HG02763 (cell line): ENCODE measurements at regions not wholly inside any gene's neighbourhood (a gene's known extent, or its start where the extent isn't known, plus 50 kb on each side); places are given as distances from the start of the nearest gene placed in this dataset.
"Not testable (repeated sequence)": the region's sequence is repeated elsewhere in the genome, so short reads cannot be mapped to it uniquely, and the experiment has no call there.

Experiments
- ATAC-seq: cut with Tn5 transposase; IDR thresholded peaks from one replicate; pipeline ENCODE4 v1.9.1; 2021; ENCODE audit warnings: mild to moderate bottlenecking, moderate library complexity; ENCODE audit not compliant: unreplicated experiment

DNA sequence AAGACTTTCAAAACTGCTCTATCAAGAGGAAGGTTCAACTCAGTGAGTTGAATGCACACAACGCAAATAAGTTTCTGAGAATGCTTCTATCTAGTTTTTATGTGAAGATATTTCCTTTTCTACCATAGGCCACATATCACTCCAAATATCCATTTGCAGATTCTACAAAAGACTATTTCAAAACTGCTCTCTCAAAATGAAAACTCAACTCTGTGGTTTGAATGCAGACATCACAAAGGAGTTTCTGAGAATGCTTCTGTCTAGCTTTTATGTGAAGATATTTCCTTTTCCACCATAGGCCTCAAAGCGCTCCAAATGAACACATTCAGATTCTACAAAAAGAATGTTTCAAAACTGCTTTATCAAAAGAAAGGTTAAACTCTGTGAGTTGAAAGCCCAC, 1093.1 kb upstream of the DEFB115 start:
- not testable (repeated sequence) for ATAC-seq

DNA sequence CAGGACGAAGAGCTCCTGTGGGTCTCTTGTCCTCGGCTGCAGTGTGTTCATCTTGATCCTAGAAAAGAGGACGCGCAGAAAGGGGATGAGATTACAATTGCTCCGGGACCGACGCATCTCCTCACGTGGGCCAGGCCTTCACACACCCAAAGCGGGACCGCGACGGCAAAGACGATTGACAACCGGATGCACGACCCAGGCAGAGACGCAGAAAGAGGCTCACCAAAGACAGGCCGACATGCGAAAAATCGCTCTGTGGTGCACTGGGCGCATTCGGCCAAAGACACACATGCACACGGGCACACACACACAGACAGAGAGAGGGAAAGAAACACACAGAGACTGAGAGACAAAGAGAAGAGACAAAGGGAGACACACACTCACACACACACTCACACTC, 1089.9 kb upstream of the DEFB115 start:
- ATAC-seq: no peak

DNA sequence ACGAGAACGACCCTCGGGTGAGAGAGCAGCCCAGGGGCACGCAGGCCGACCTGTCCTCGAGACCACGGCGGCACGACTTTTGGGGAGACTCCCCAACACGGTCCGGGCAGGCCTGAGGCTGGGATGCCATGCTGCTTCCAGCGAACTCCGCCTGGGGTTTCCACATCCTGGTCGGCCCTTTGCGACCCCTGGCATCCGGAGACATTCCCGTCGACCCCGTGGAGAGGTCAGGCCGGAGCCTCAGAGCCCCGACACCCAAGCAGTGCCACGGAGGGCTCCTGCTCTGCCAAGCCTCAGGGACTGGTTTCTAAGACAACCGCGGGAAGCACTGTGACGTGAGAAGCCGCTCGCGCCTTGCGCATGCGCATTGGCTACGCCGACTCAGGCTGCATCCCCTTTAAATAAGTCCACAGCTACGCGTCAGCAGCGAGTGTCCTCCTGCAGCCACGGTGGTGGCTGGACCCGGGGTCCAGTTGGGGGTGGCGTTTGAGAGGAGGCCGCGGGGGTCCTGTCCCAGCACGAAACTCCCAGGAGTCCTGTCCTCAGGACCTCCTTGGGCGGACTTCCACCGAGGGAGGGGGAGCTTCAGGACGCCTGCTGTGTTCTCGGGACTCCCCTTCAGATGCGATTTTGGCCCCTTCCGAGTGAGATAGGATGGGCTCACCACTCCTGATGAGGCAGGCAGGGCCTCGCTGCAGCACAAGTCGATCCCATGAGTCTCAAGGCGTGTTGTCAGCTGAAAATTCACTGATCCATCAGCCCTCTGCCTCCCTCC, 1089.3 kb upstream of the DEFB115 start:
- ATAC-seq: no peak

DNA sequence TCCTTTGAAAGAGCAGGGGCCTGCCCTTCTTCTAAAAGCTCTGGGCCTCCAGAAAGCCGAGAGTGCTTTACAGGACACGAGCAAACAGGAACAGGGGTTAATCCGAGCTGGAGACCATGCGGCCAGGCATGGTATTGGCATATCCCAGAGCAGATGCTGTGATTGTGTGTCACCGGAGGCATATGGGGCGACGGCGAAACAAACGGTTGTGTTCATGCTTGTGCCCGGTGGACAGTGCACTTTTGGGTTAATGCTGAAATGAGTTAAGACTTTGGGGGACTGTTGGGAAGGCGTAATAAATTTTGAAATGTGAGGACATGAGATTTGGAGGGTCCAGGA, 1088.7 kb upstream of the DEFB115 start:
- ATAC-seq: no peak

DNA sequence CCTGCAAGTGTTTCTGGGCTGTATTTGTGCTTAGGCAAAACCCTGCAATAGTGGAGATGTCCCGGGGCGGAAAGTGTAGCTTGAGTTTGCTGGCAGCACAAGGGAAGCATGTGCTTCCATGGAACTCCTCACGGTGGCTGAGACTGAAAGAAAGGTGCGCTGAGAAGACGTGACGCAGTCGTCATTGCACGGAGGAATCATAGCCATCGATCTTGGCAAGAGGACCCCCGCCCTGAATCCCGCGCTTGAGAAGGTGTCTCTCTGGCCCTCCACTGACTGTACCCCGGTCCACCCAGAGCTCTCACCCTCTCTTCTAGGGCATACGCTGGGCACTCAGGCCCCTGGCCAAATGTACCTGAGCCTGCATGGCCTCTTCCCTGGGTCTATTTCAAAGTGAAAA, 1081.8 kb upstream of the DEFB115 start:
- no peak for ATAC-seq

DNA sequence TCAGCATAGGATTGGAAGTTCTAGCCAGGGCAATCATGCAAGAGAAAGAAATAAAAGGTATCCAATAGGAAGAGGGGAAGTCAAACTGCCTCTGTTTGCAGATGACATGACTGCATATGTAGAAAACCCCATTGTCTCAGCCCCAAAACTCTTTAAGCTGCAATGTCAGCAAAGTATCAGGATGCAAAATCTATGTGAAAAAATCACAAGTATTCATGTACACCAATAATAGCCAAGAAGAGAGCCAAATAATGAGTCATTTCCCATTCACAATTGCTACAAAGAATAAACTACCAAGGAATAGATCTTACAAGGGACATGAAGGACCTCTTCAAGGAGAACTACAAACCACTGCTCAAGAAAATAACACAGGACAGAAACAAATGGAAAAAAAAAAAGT, 1074.3 kb upstream of the DEFB115 start:
- ATAC-seq: not testable (repeated sequence)

DNA sequence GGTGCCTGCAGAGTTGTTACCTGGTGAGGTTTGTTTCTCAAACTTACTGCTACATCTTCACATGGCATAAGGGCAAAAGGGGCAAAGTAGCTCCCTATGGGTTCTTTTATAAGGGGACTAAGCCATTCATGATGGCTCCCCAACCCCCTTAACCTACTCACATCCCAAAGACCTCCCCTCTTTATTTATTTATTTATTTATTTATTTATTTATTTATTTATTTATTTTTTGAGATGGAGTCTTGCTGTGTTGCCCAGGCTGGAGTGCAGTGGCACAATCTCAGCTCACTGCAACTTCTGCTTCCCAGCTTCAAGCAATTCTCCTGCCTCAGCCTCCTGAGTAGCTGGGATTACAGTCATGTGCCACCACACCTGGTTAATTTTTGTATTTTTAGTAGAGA, 1065.7 kb upstream of the DEFB115 start:
- not testable (repeated sequence) for ATAC-seq

DNA sequence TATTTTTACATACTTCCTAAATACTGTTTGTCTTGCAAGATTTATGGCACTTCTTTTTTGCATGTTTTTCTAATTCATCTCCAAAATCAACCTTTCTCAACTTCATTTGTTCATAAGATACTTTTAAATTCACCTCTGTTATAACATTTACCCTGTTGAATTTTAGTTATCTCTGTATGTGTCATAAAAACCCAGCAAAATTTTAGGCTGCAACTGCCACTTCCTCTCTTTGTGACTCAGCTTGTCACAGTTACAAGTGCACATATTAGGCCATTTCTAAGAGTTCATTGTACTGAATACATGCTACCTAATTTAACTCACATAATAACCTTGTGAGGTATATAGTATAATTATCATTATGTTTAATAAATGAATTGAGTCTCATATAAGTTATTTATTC, 1023.0 kb upstream of the DEFB115 start:
- ATAC-seq: not testable (repeated sequence)

DNA sequence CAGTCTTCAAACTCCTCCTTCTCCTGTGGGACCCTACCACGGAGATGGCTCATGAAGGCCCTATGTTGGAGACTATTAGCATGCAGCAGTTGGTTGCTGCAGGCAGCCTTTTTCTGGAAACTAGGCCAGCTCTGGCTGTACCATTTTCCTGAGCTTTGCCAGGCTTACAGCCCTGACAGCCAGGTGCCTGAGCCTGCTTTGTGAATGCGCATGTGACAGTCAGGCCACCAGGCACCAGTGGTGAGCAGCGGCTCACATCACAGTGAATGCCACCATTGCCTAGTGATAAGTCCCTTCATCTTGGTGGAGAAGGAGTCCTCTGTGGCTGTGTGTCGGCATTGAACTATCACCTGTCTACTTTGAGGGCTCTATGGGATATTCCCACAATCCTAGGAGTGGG, 982.4 kb upstream of the DEFB115 start:
- not testable (repeated sequence) for ATAC-seq

DNA sequence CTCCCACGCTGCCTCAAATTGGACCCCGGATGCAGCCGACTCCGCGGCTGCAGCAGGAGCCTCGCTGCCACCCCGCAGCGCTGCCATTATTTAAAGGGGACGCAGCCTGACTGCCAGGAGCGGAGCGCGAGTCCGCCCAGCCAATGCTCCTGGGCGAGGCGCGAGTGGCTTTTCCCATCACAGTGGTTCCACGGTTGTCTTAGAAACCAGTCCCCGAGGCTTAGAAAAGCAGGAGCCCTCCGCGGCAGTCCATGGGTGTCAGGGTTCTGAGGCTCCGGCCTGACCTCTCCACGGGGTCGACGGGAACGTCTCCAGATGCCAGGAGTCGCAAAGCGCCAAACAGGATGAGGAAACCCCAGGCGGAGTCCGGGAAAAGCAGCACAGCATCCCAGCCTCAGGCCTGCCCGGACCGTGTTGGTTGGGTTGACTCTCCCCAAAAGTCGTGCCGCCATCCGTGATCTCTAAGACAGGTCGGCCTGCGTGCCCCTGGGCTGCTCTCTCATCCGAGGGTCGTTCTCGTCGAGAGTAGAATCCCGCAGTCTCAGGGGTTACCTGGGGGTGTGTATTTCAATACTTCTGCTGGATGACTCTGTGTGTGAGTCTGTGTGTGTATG, 975.8 kb upstream of the DEFB115 start:
- ATAC-seq: no peak

DNA sequence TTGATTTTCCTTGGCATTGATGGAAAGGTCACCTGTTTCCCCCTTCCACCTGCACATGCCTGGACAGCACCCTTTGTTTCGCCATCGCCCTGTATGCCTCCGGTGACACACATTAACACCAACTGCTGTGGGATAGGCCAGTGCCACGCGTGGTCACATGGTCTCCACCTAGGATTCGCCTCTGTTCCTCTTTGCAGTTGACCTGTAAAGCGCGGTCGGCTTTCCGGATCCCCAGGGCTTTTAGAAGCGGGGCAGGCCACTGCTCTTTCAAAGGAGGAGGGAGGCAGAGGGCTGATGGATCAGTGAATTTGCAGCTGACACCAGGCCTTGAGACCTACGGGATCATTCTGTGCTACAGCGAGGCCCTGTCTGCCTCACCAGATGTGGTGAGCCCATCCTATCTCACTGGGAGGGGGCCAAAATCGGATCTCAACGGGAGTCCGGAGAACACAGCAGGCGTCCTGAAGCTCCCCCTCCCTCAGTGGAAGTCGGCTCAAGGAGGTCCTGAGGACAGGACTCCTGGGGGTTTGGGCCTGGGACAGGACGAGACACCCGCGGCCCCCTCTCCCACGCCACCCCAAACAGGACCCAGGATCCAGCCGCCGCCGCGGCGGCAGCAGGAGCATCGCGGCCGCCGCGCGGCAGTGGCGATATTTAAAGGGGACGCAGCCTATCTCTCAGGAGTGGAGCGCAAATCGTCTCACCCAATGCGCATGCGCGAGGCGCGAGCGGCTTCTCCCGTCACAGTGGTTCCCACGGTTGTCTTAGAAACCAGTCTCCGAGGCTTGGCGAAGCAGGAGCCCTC, 973.8 kb upstream of the DEFB115 start:
- ATAC-seq: not testable (repeated sequence)

DNA sequence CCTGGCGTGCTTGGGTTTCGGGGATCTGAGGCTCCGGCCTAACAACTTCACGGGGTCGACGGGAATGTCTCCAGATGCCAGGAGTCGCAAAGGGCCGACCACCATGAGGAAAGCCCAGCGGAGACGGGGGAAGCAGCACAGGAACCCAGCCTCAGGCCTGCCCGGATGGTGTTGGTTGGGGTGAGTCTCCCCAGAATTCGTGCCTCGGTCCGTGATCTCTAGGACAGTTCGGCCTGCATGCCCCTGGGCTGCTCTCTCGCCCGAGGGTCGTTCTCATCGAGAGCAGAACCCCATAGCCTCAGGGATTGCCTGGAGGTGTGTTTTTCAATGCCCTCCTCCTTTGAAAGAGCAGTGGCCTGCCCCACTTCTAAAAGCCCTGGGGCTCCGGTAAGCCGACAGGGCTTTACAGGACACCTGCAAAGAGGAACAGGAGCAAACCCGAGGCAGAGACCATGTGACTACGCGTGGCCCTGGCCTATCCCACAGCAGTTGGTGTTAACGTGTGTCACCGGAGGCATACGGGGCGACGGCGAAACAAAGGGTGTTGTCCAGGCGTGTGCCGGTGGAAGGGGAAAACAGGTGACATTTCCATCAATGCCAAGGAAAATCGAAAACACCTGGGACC, 973.1 kb upstream of the DEFB115 start:
- no peak for ATAC-seq

DNA sequence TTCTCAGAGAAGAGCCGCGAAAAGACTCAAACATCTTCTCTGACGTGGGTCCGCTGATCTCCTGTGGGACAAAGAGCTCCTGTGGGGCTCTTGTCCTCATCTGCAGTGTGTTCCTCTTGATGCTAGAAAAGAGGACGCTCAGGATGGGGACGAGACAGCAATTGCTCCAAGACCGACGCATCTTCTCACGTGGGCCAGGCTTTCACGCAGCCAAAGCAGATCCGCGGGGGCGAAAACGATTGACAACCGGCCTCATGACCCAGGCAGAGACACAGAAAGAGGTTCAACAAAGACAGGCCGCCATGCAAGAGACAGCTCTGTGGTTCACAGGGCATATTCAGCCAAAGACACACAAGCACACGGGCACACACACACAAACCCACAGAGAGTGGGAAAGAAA, 971.8 kb upstream of the DEFB115 start:
- ATAC-seq: no peak

DNA sequence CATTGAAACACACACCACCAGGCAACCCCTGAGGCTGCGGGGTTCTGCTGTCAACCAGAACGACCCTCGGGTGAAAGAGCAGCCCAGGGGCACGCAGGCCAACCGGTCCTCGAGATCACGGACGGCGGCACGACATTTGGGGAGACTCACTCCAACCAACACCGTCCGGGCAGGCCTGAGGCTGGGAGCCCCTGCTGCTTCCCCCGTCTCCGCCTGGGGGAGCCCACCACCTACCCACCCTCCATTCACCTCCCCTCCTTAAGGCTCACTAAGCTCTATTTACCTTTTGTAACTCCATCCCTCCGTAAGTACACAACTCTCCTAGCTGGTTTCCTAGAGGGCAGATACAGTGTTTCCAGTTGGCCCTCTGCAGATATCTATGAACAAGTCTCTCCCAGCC, 971.3 kb upstream of the DEFB115 start:
- ATAC-seq: no peak

DNA sequence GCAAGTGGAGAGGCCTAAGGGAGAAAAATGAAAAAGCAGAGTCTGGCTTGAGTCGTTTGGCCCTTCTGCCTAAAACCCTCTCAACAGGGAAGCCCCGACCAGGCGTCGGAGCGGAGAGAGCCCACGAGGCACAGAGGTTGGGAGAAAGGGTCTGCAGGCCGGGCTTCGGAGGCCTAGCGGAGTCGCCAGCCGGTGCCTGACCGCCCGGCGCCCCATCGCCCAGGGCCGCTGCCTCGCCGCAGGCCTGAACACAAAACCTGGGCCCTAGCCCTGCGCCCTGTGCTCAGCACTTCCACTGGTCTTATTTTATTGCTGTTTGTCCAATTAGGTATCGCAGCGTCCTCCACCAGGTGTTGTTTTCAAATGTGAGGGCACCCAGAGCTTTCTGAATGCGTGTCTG, 970.0 kb upstream of the DEFB115 start:
- ATAC-seq: not testable (repeated sequence)

DNA sequence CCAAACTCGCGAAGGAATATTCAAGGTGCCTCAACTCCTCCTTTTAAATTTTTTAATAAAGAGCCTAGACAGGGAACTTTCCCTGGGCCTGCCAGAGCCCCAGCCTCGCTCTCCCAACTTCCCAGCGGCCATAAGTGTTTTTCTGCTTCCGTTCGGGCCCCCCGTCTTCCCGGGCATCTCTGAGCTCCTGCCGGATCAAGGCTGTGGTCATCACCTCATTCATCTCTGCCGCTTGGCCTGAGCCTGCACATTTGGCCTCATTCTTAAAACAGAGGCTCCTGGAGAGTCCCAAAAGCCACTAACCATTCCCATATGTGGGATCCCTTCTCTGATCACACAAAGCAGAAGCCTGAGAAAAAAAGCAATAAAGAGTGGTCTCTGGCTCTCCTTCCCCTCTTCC, 969.1 kb upstream of the DEFB115 start:
- no peak for ATAC-seq

DNA sequence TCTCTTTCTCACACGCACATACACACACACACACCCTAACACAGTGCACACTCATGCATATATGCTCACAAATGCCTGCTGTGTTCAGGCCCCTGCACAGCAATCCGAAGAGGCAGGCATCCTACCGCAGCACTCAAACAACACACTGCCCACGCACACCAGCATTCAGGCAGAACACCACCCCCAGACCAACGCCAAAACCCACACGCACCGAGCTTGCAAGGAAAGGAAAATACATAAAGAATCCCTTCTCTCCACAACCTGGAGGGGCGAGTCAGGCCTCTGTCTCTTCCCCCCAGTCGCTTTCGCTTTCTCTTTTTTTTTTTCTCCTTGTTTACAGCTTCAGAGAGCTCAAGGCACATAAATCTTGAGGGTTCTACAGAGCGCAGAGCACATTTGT, 968.4 kb upstream of the DEFB115 start:
- ATAC-seq: not testable (repeated sequence)

DNA sequence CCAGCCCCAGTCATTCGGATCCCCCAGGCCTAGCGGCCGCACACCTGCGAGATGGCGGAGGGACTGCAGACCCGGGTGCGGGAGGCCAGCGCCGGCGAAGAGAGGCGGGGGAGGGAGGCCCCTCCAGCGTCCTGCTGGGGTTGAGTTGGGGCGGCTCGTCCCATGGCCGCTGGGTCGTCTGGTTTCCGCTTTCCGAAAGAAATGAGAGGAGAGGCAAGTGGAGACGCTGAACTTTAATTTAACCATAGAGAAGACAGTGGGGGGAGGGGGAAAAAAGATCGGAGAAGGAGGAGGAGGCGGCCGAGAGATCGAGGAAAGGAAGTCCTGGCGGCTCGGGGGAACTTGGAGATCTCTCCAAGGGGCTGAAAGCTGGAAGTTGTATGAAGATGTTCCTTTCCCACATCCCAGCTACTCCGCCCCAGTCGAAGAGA, 967.7 kb upstream of the DEFB115 start:
- ATAC-seq: not testable (repeated sequence)

DNA sequence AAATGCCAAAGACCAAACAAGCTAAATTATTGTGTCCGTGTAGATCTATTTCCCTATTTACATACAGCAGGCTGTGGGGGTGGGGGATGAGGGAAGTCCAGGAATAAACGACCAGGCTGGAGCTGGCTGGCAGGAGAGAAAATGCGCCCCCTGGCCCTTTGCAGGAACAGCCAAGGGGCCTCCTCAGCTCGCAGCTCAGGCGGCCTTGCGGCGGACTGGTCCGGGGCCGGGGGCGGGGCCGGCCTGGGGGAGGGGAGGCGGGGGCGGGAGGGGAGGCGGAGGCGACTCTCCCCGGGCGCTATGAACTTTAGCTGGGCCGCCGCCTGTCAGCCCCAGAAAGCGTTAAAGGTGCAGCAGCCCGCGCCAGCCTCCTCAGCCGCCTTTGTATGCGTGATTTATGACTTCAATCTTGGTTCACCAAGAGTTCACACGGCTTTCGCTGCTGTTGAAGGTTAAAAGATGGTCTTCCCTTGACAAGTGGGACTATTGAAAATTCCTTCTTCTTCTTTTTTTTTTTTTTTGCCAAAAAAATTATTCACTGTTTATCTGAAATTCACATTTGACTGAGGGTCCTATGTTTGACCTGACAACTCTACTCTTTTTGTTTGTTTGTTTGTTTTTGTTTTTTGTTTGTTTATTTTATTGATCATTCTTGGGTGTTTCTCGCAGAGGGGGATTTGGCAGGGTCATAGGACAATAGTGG, 967.0 kb upstream of the DEFB115 start:
- not testable (repeated sequence) for ATAC-seq

DNA sequence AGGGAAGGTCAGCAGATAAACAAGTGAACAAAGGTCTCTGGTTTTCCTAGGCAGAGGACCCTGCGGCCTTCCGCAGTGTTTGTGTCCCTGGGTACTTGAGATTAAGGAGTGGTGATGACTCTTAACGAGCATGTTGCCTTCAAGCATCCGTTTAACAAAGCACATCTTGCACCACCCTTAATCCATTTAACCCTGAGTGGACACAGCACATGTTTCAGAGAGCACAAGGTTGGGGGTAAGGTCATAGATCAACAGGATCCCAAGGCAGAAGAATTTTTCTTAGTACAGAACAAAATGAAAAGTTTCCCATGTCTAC, 966.4 kb upstream of the DEFB115 start:
- not testable (repeated sequence) for ATAC-seq

DNA sequence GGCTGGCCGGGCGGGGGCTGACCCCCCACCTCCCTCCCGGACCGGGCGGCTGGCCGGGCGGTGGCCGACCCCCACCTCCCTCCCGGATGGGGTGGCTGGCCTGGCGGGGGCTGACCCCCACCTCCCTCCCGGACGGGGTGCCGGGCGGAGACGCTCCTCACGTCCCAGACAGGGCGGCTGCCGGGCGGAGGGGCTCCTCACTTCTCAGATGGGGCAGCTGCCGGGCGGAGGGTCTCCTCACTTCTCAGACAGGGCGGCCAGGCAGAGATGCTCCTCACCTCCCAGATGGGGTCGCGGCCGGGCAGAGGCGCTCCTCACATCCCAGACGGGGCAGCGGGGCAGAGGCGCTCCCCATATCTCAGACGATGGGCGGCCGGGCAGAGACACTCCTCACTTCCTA, 965.8 kb upstream of the DEFB115 start:
- not testable (repeated sequence) for ATAC-seq
